ENCODE measurements at regions not wholly inside any gene's neighbourhood (a gene's known extent, or its start where the extent isn't known, plus 50 kb on each side); places are given as distances from the start of the nearest gene placed in this dataset.

GRCh38 chr4:38489924-38490639, 173.9 kb upstream of the KLF3 start:
- TF ChIP-seq, protein P1, sequence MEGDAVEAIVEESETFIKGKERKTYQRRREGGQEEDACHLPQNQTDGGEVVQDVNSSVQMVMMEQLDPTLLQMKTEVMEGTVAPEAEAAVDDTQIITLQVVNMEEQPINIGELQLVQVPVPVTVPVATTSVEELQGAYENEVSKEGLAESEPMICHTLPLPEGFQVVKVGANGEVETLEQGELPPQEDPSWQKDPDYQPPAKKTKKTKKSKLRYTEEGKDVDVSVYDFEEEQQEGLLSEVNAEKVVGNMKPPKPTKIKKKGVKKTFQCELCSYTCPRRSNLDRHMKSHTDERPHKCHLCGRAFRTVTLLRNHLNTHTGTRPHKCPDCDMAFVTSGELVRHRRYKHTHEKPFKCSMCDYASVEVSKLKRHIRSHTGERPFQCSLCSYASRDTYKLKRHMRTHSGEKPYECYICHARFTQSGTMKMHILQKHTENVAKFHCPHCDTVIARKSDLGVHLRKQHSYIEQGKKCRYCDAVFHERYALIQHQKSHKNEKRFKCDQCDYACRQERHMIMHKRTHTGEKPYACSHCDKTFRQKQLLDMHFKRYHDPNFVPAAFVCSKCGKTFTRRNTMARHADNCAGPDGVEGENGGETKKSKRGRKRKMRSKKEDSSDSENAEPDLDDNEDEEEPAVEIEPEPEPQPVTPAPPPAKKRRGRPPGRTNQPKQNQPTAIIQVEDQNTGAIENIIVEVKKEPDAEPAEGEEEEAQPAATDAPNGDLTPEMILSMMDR (conservative IDR thresholded peaks at IDR 0.05), result no peak
- no peak for TF ChIP-seq ZFX (IDR thresholded peaks at IDR 0.05)

Data from C4-2B (cell line).